Mucosa of descending colon (tissue), 3 donors: ENCODE measurements at regions not wholly inside any gene's neighbourhood (a gene's known extent, or its start where the extent isn't known, plus 50 kb on each side); places are given as distances from the start of the nearest gene placed in this dataset.

Experiments
- ATAC-seq: fragments of 200-7000 bp; cut with Tn5 transposase; one replicate; pipeline ENCODE4 v1.9.1; 2020; ENCODE audit warnings: mild to moderate bottlenecking, moderate library complexity
- DNase-seq, 3 donors: peaks; one replicate each; pipeline ENCODE4 v3.0.0-alpha.2; 2020
- H3K36me3 ChIP-seq: fragments of 200-600 bp; one replicate; pipeline ENCODE4 v1.8.0; 2021; ENCODE audit warnings: low read depth, mild to moderate bottlenecking
- H3K4me1 ChIP-seq: fragments of 200-600 bp; one replicate; pipeline ENCODE4 v1.8.0; 2021; ENCODE audit warnings: low read depth, mild to moderate bottlenecking
- H3K4me3 ChIP-seq: fragments of 200-600 bp; one replicate; pipeline ENCODE4 v1.8.0; 2021; ENCODE audit warnings: mild to moderate bottlenecking
- H3K9me3 ChIP-seq: fragments of 200-600 bp; one replicate; pipeline ENCODE4 v1.8.0; 2021; ENCODE audit warnings: mild to moderate bottlenecking
- intact Hi-C, 2 donors: fragments of 100-400 bp; cut with DNase I in 1 of 2; cut with micrococcal nuclease in 1 of 2; formaldehyde crosslinking; loops; one replicate each; pipeline versions ENCODE4 v1.11.0 to v1.11.1; 2022; cut with DNase I, micrococcal nuclease
- TF ChIP-seq, protein P1 (sequence below): fragments of 200-600 bp; IDR thresholded peaks from one replicate; pipeline ENCODE4 v1.8.0; 2022; ENCODE audit warnings: antibody characterized with exemption, mild to moderate bottlenecking
- donor health status: DM: no; HTN: no; CAD: no; lungs with moderate emphysema.
- donor health status: DM: no; HTN: no; CAD: no.
- donor health status: DM: no; HTN: yes; CAD: no.

DNA sequence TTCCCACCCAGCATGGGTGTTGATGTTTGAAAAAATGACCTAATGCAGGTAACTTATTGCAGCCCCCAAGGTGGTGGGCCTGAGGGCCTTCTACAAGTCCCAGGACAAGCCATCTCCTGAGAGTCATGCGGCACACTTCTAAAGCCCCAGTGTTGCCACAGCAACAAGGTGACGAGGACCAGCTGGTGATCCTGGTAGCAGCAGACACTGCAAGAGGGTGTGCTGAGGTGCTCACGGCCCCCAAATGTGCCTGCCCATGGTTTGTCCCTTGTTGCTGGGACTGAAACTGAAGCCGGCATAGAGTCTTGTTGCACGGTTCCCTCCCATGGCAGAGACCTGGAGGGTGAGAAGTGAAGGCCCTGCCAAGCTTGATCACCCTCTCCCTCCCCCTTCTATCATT, 333.2 kb upstream of the MGMT start:
- intact Hi-C loops = no loop called here
- Histone ChIP-seq H3K4me3 (no peak overlapping the region), H3K36me3 (no peaks in the 10 kb centered on the region), H3K9me3 (no peaks in the 10 kb centered on the region), H3K4me1 (no peaks in the 10 kb centered on the region)
- ATAC-seq (no peak), DNase-seq (no peak)
- TF ChIP-seq, protein P1, sequence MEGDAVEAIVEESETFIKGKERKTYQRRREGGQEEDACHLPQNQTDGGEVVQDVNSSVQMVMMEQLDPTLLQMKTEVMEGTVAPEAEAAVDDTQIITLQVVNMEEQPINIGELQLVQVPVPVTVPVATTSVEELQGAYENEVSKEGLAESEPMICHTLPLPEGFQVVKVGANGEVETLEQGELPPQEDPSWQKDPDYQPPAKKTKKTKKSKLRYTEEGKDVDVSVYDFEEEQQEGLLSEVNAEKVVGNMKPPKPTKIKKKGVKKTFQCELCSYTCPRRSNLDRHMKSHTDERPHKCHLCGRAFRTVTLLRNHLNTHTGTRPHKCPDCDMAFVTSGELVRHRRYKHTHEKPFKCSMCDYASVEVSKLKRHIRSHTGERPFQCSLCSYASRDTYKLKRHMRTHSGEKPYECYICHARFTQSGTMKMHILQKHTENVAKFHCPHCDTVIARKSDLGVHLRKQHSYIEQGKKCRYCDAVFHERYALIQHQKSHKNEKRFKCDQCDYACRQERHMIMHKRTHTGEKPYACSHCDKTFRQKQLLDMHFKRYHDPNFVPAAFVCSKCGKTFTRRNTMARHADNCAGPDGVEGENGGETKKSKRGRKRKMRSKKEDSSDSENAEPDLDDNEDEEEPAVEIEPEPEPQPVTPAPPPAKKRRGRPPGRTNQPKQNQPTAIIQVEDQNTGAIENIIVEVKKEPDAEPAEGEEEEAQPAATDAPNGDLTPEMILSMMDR = no peak

DNA sequence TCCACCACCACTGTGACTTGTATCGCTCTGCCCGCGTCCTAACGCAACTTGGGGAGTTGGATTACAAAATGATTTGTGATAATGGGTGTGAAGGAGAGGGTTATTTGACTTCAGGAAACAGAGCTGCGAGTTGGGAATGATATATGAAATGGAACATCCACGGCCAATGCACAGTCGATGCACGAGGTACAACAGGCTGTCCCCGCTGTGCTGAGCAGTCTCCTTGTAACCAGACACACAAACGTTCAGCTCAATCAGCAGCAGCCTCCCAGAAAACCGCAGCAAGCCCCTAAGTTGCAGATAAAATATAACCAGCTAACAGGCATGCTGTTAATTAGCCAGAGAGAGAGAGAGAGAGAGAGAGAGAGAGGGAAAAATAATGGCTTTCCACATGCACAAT, 332.7 kb upstream of the MGMT start:
- Histone ChIP-seq H3K36me3 (no peaks in the 10 kb centered on the region), H3K4me3 (no peak overlapping the region), H3K4me1 (no peaks in the 10 kb centered on the region), H3K9me3 (no peaks in the 10 kb centered on the region)
- TF ChIP-seq, protein P1 = no peak
- DNase-seq = no peak
- no peak for ATAC-seq
- intact Hi-C loops = no loop called here

DNA sequence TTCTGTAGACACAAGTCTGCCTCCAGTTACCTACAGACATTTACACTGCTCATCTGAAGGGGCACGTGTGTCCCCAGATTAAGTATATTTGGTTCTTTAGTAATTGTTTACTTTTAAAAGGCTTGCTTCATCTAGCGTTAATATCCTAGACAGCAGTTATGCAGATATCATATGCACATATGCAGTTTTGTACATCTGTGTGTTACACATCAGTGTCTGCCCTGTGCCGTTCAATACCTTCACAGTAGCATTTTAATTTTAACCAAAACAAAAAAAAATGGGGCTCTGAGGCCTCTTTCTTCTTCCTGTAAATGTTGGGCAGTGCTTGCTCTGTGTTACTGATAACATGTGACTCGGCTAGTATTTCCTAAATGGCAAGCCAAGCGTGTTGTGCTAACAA, 331.4 kb upstream of the MGMT start:
- TF ChIP-seq, protein P1 = no peak
- Histone ChIP-seq H3K36me3 (no peaks in the 10 kb centered on the region), H3K4me1 (no peaks in the 10 kb centered on the region), H3K4me3 (no peak overlapping the region), H3K9me3 (no peaks in the 10 kb centered on the region)
- DNase-seq = no peak
- ATAC-seq = no peak
- intact Hi-C loops = no loop called here

DNA sequence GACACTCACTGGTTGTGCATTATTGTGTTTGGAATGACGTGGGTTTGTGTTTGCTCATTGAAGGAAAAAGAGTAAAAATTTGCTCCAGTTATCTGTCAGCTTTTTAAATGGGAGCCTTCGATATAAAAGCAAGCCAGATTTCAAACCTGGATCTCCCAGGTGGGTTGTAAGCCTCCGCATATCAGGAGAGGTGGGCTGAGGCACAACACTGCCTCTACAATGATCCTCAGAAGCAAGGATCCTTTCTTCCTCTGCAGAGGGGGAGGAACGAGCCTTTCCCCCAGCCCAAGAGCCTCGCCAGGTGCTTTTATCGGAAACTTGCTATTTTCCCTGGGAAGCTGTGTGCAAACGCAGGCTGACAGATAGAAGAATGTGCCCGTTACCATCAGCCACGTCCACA, 331.0 kb upstream of the MGMT start:
- Histone ChIP-seq H3K4me1 (no peaks in the 10 kb centered on the region), H3K9me3 (no peaks in the 10 kb centered on the region), H3K36me3 (no peaks in the 10 kb centered on the region), H3K4me3 (no peak overlapping the region)
- DNase-seq (no peak), ATAC-seq (no peak)
- TF ChIP-seq, protein P1 = no peak
- intact Hi-C loops = no loop called here

DNA sequence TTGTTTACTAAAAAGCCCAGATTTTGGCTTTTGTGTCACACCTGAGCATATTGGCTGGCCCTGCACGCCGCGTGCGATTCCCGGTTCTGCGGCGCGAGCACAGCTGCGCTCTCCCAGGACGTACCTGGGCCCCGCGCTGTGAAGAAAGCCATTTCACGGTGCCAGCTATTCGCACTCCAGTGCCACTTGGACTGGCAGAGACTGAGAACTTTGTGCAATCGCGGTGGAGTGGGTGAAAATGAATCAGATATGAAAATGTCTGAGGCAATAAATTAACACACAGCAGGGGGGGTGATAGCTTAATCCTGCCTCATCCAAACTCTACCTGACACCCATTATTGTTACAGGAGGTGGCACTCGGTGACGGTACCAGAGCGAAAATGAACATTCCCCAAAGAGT, 330.1 kb upstream of the MGMT start:
- Histone ChIP-seq H3K4me1 (no peaks in the 10 kb centered on the region), H3K36me3 (no peaks in the 10 kb centered on the region), H3K4me3 (no peak overlapping the region), H3K9me3 (no peaks in the 10 kb centered on the region)
- ATAC-seq = no peak
- intact Hi-C loops = no loop called here
- DNase-seq = no peak
- TF ChIP-seq, protein P1 = no peak
